Activated CD4-positive, CD25-positive, alpha-beta regulatory T cell (primary cell): ENCODE measurements at regions not wholly inside any gene's neighbourhood (a gene's known extent, or its start where the extent isn't known, plus 50 kb on each side); places are given as distances from the start of the nearest gene placed in this dataset.

Experiments
- DNase-seq, 4 experiments: peaks; one replicate each; lab custom pipeline; 2025; lab: John Stamatoyannopoulos, UW

- DNase-seq = no peak
Observed at GRCh38 chr9:14962193-14962882, 52.1 kb upstream of the FREM1 start.

GRCh38 chr9:14961372-14962068 is 51.3 kb upstream of the FREM1 start:
- DNase-seq = no peak

DNA sequence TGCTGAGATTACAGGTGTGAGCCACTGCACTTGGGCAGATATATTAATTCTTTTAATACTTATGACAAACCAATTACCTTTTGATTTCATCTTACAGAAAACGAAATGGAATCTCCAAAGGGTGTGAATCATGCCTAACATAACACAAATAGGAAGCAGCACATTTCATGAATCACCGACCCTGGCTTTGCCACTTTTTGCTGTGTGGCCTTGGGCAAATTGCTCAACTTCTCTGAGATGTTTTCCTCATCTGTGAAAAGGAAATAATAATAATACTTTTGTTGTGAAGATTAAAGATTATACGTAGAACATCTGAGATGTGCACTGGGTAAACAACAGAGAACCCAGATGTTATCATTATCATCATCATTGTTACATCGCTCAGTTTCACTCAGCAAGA is 50.7 kb upstream of the FREM1 start:
- no peak for DNase-seq
